ENCODE measurements at regions not wholly inside any gene's neighbourhood (a gene's known extent, or its start where the extent isn't known, plus 50 kb on each side); places are given as distances from the start of the nearest gene placed in this dataset.

- Mint-ChIP-seq H3K27me3 (ENCODE audit: insufficient read depth, low read depth) (no peaks in the 10 kb centered on the region), H3K4me1 (no peaks in the 10 kb centered on the region), H3K27ac (no peak overlapping the region), H3K9me3 (no peaks in the 10 kb centered on the region), H3K4me3 (no peak overlapping the region), H3K36me3 (no peaks in the 10 kb centered on the region)
- TF ChIP-seq EZH2 (IDR thresholded peaks at IDR 0.05) (no peak), EZH2phosphoT487 (IDR thresholded peaks at IDR 0.05) (no peak), CTCF (IDR thresholded peaks at IDR 0.05) (no peak)
- H3K4me1 ChIP-seq, result no peaks in the 10 kb centered on the region
- DNase-seq (ENCODE audit: low spot score), result no peak
- H3K36me3 ChIP-seq, result no peaks in the 10 kb centered on the region
- H3F3A ChIP-seq (ENCODE audit: low read depth), result no peaks in the 10 kb centered on the region
- H3K79me2 ChIP-seq (ENCODE audit: low read depth), result no peaks in the 10 kb centered on the region
- H3K4me2 ChIP-seq, result no peak overlapping the region
- no peaks in the 10 kb centered on the region for H4K20me1 ChIP-seq (ENCODE audit: low read depth)
- no peak overlapping the region for H3K27ac ChIP-seq
- H3K4me3 ChIP-seq, result no peak overlapping the region
- no peaks in the 10 kb centered on the region for H3K27me3 ChIP-seq
- no peak overlapping the region for H2AFZ ChIP-seq (replicated peaks)
- no peaks in the 10 kb centered on the region for H3K9me3 ChIP-seq (ENCODE audit: low read depth)
- H3K9ac ChIP-seq, result no peak overlapping the region
These were observed 154.8 kb upstream of the ZFP42 start for GRCh38 chr4:187840814-187841213.

GRCh38 chr4:187849556-187850225 is 145.9 kb upstream of the ZFP42 start:
- Mint-ChIP-seq H3K4me1 (no peaks in the 10 kb centered on the region), H3K36me3 (no peaks in the 10 kb centered on the region), H3K9me3 (no peaks in the 10 kb centered on the region), H3K27ac (no peak overlapping the region), H3K4me3 (no peak overlapping the region), H3K27me3 (ENCODE audit: insufficient read depth, low read depth) (peaks cover 2% of the 10 kb centered on the region)
- H3K4me2 ChIP-seq, result no peak overlapping the region
- no peak overlapping the region for H3K4me3 ChIP-seq
- H4K20me1 ChIP-seq (ENCODE audit: low read depth), result no peaks in the 10 kb centered on the region
- H3K79me2 ChIP-seq (ENCODE audit: low read depth), result no peaks in the 10 kb centered on the region
- no peak overlapping the region for H2AFZ ChIP-seq (replicated peaks)
- no peaks in the 10 kb centered on the region for H3K27me3 ChIP-seq
- H3K9ac ChIP-seq, result no peak overlapping the region
- H3K4me1 ChIP-seq, result no peaks in the 10 kb centered on the region
- no peaks in the 10 kb centered on the region for H3K9me3 ChIP-seq (ENCODE audit: low read depth)
- no peaks in the 10 kb centered on the region for H3F3A ChIP-seq (ENCODE audit: low read depth)
- no peak for DNase-seq (ENCODE audit: low spot score)
- no peak overlapping the region for H3K27ac ChIP-seq
- no peaks in the 10 kb centered on the region for H3K36me3 ChIP-seq
- no peak for TF ChIP-seq EZH2phosphoT487 (IDR thresholded peaks at IDR 0.05)
- TF ChIP-seq CTCF (IDR thresholded peaks at IDR 0.05), result no peak

GRCh38 chr4:187865914-187866313 is 129.7 kb upstream of the ZFP42 start:
- H3K4me3 ChIP-seq, result no peak overlapping the region
- no peaks in the 10 kb centered on the region for H3K4me1 ChIP-seq
- no peak overlapping the region for H3K27ac ChIP-seq
- no peaks in the 10 kb centered on the region for H3K9me3 ChIP-seq (ENCODE audit: low read depth)
- Mint-ChIP-seq H3K9me3 (peaks cover 11% of the 10 kb centered on the region), H3K4me1 (no peaks in the 10 kb centered on the region), H3K27me3 (ENCODE audit: insufficient read depth, low read depth) (peaks cover 3% of the 10 kb centered on the region), H3K36me3 (no peaks in the 10 kb centered on the region), H3K27ac (no peak overlapping the region), H3K4me3 (no peak overlapping the region)
- no peak for TF ChIP-seq EZH2phosphoT487 (IDR thresholded peaks at IDR 0.05)
- TF ChIP-seq EZH2 (IDR thresholded peaks at IDR 0.05), result no peak
- TF ChIP-seq CTCF (IDR thresholded peaks at IDR 0.05), result no peak
- no peak overlapping the region for H3K4me2 ChIP-seq
- no peaks in the 10 kb centered on the region for H3K27me3 ChIP-seq
- H3K9ac ChIP-seq, result no peak overlapping the region
- DNase-seq (ENCODE audit: low spot score), result no peak
- no peaks in the 10 kb centered on the region for H3K36me3 ChIP-seq
- no peak overlapping the region for H2AFZ ChIP-seq (replicated peaks)
- H3K79me2 ChIP-seq (ENCODE audit: low read depth), result no peaks in the 10 kb centered on the region
- no peaks in the 10 kb centered on the region for H3F3A ChIP-seq (ENCODE audit: low read depth)
- H4K20me1 ChIP-seq (ENCODE audit: low read depth), result no peaks in the 10 kb centered on the region

Measured in neural progenitor cell (in vitro differentiated cells).